ENCODE measurements at regions not wholly inside any gene's neighbourhood (a gene's known extent, or its start where the extent isn't known, plus 50 kb on each side); places are given as distances from the start of the nearest gene placed in this dataset.

GRCh38 chr14:44108601-44109000, 398.5 kb downstream of the FSCB start:
- TF ChIP-seq CTCF (conservative IDR thresholded peaks at IDR 0.05): no peak
- Mint-ChIP-seq H3K4me3 (no peak overlapping the region), H3K27me3 (ENCODE audit: low read depth) (no peaks in the 10 kb centered on the region), H3K9me3 (peaks cover 7% of the 10 kb centered on the region), H3K4me1 (no peaks in the 10 kb centered on the region), H3K27ac (ENCODE audit: unreplicated experiment) (no peak overlapping the region), H3K36me3 (ENCODE audit: low read depth) (no peaks in the 10 kb centered on the region)
- DNase-seq (ENCODE audit: low read depth, low spot score): no peak

- no peak overlapping the region for H3K27ac Mint-ChIP-seq (ENCODE audit: unreplicated experiment)
- no peaks in the 10 kb centered on the region for H3K4me1 Mint-ChIP-seq
- peaks cover 7% of the 10 kb centered on the region for H3K9me3 Mint-ChIP-seq
- DNase-seq (ENCODE audit: low read depth, low spot score): no peak
- no peaks in the 10 kb centered on the region for H3K27me3 Mint-ChIP-seq (ENCODE audit: low read depth)
- H3K4me3 Mint-ChIP-seq: no peak overlapping the region
- TF ChIP-seq CTCF (conservative IDR thresholded peaks at IDR 0.05): no peak
- H3K36me3 Mint-ChIP-seq (ENCODE audit: low read depth): no peaks in the 10 kb centered on the region
Measured at GRCh38 chr14:44107156-44107555, 399.9 kb downstream of the FSCB start.

GRCh38 chr14:44099743-44100488, 407.2 kb downstream of the FSCB start:
- no peaks in the 10 kb centered on the region for H3K36me3 Mint-ChIP-seq (ENCODE audit: low read depth)
- H3K9me3 Mint-ChIP-seq: peaks cover 3% of the 10 kb centered on the region
- no peak overlapping the region for H3K27ac Mint-ChIP-seq (ENCODE audit: unreplicated experiment)
- no peak for TF ChIP-seq CTCF (conservative IDR thresholded peaks at IDR 0.05)
- DNase-seq (ENCODE audit: low read depth, low spot score): no peak
- no peaks in the 10 kb centered on the region for H3K4me1 Mint-ChIP-seq
- no peak overlapping the region for H3K4me3 Mint-ChIP-seq
- no peaks in the 10 kb centered on the region for H3K27me3 Mint-ChIP-seq (ENCODE audit: low read depth)

GRCh38 chr14:44081146-44081545, 425.9 kb downstream of the FSCB start:
- Mint-ChIP-seq H3K27me3 (ENCODE audit: low read depth) (no peaks in the 10 kb centered on the region), H3K9me3 (no peaks in the 10 kb centered on the region), H3K4me3 (no peak overlapping the region), H3K36me3 (ENCODE audit: low read depth) (no peaks in the 10 kb centered on the region), H3K27ac (ENCODE audit: unreplicated experiment) (no peak overlapping the region), H3K4me1 (no peaks in the 10 kb centered on the region)
- DNase-seq (ENCODE audit: low read depth, low spot score): no peak
- TF ChIP-seq CTCF (conservative IDR thresholded peaks at IDR 0.05): no peak

GRCh38 chr14:44070046-44070445, 437.0 kb downstream of the FSCB start:
- H3K4me1 Mint-ChIP-seq: no peaks in the 10 kb centered on the region
- H3K9me3 Mint-ChIP-seq: no peaks in the 10 kb centered on the region
- no peak overlapping the region for H3K27ac Mint-ChIP-seq (ENCODE audit: unreplicated experiment)
- DNase-seq (ENCODE audit: low read depth, low spot score): no peak
- H3K27me3 Mint-ChIP-seq (ENCODE audit: low read depth): no peaks in the 10 kb centered on the region
- H3K4me3 Mint-ChIP-seq: no peak overlapping the region
- H3K36me3 Mint-ChIP-seq (ENCODE audit: low read depth): no peaks in the 10 kb centered on the region
- no peak for TF ChIP-seq CTCF (conservative IDR thresholded peaks at IDR 0.05)

Data from neural crest cell (in vitro differentiated cells).